MM.1S (cell line): ENCODE measurements at regions not wholly inside any gene's neighbourhood (a gene's known extent, or its start where the extent isn't known, plus 50 kb on each side); places are given as distances from the start of the nearest gene placed in this dataset.
A peak's percentile ranks its signal among the peaks of the same experiment; 100 is the strongest.

Source experiments
- DNase-seq: peaks from one replicate; pipeline ENCODE4 v3.0.0-alpha.2; 2015
- H2AFZ ChIP-seq: fragments of 300-600 bp; sonication (generic); 2 replicates; pipeline ENCODE4 v1.6.0; 2016; ENCODE audit warnings: antibody characterized with exemption, low read length
- H3F3A ChIP-seq: fragments of 300-600 bp; sonication (generic); 2 replicates; pipeline ENCODE4 v1.6.1; 2016; ENCODE audit warnings: mild to moderate bottlenecking, antibody characterized with exemption, low read length, moderate library complexity, mixed read lengths; ENCODE audit not compliant: insufficient read depth
- H3K27ac ChIP-seq: fragments of 300-600 bp; sonication (generic); 2 replicates; pipeline ENCODE4 v1.5.1; 2016; ENCODE audit warnings: mild to moderate bottlenecking, low read length
- H3K27me3 ChIP-seq: fragments of 300-600 bp; sonication (generic); replicated peaks from 2 replicates; pipeline ENCODE4 v1.6.0; 2016; ENCODE audit warnings: low read length; ENCODE audit not compliant: insufficient read depth
- H3K36me3 ChIP-seq: fragments of 300-600 bp; sonication (generic); replicated peaks from 2 replicates; pipeline ENCODE4 v1.6.1; 2016; ENCODE audit warnings: mild to moderate bottlenecking, low read length, mixed read lengths; ENCODE audit not compliant: insufficient read depth
- H3K4me1 ChIP-seq: fragments of 300-600 bp; sonication (generic); 2 replicates; pipeline ENCODE4 v1.6.1; 2016; ENCODE audit warnings: low read length, mixed read lengths
- H3K4me2 ChIP-seq: fragments of 300-600 bp; sonication (generic); 2 replicates; pipeline ENCODE4 v1.6.0; 2016; ENCODE audit warnings: low read depth, low read length
- H3K4me3 ChIP-seq: fragments of 300-600 bp; sonication (generic); 2 replicates; pipeline ENCODE4 v1.5.1; 2016; ENCODE audit warnings: low read length, mixed read lengths
- H3K79me2 ChIP-seq: fragments of 300-600 bp; sonication (generic); 2 replicates; pipeline ENCODE4 v1.6.1; 2016; ENCODE audit warnings: mixed run types, low read length, mixed read lengths
- H3K9ac ChIP-seq: fragments of 300-600 bp; sonication (generic); 2 replicates; pipeline ENCODE4 v1.6.1; 2016; ENCODE audit warnings: low read length, mixed read lengths
- H3K9me2 ChIP-seq: fragments of 300-600 bp; sonication (generic); replicated peaks from 2 replicates; pipeline ENCODE4 v1.6.1; 2016; ENCODE audit warnings: mild to moderate bottlenecking, low read length, mixed read lengths; ENCODE audit not compliant: insufficient read depth
- H3K9me3 ChIP-seq: fragments of 300-600 bp; sonication (generic); replicated peaks from 2 replicates; pipeline ENCODE4 v1.6.1; 2016; ENCODE audit warnings: mild to moderate bottlenecking, low read length, mixed read lengths; ENCODE audit not compliant: insufficient read depth
- H4K20me1 ChIP-seq: fragments of 300-600 bp; sonication (generic); 2 replicates; pipeline ENCODE4 v1.6.1; 2016; ENCODE audit warnings: mild to moderate bottlenecking, low read length, moderate library complexity, mixed read lengths; ENCODE audit not compliant: insufficient read depth
- EZH2 ChIP-seq: fragments of 300-600 bp; sonication (generic); optimal IDR thresholded peaks from 2 replicates; pipeline ENCODE3; 2017; ENCODE audit warnings: low read depth, mild to moderate bottlenecking, antibody characterized with exemption, low read length, mixed read lengths
- EZH2phosphoT487 ChIP-seq: fragments of 300-600 bp; sonication (generic); IDR thresholded peaks from 2 replicates; pipeline ENCODE4 v1.6.1; 2018; ENCODE audit warnings: antibody characterized with exemption, low read length
- TF ChIP-seq, protein P1 (sequence below): fragments of 300-600 bp; sonication (generic); IDR thresholded peaks from 2 replicates; pipeline ENCODE4 v1.5.1; 2016; ENCODE audit warnings: antibody characterized with exemption, low read length, mixed read lengths

DNA sequence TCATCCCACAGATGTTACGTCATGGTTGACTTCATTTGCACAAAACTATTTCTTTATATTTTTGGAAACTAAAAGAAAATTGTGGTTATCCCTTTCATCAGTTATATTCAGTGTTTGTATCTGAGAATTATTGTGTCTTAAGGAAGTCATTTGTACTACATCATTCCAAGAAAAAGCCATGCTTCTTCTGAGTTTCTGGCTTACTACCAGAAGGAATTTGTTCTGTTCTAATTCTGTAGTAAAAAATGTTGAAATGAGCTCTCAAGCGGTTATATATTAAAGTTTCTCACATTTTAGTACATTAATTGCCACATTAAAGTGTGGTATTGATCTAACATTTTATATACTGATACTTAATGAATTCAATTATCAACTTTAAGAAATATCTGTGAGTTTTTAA is 1844.5 kb downstream of the PCDH7 start:
- Histone ChIP-seq H3K4me3 (no peak overlapping the region), H3K79me2 (no peaks in the 10 kb centered on the region), H3K27ac (no peak overlapping the region), H3K27me3 (no peaks in the 10 kb centered on the region), H3K4me1 (peaks cover 13% of the 10 kb centered on the region), H3K9ac (no peak overlapping the region), H4K20me1 (no peaks in the 10 kb centered on the region), H3K36me3 (no peaks in the 10 kb centered on the region), H3K4me2 (no peak overlapping the region), H2AFZ (no peak overlapping the region), H3K9me2 (no peaks in the 10 kb centered on the region), H3K9me3 (no peaks in the 10 kb centered on the region), H3F3A (0 out of 2 replicates have a peak, but pooled peaks cover 8% of the 10 kb centered on the region)
- TF ChIP-seq EZH2 (no peak), EZH2phosphoT487 (no peak)
- TF ChIP-seq, protein P1, sequence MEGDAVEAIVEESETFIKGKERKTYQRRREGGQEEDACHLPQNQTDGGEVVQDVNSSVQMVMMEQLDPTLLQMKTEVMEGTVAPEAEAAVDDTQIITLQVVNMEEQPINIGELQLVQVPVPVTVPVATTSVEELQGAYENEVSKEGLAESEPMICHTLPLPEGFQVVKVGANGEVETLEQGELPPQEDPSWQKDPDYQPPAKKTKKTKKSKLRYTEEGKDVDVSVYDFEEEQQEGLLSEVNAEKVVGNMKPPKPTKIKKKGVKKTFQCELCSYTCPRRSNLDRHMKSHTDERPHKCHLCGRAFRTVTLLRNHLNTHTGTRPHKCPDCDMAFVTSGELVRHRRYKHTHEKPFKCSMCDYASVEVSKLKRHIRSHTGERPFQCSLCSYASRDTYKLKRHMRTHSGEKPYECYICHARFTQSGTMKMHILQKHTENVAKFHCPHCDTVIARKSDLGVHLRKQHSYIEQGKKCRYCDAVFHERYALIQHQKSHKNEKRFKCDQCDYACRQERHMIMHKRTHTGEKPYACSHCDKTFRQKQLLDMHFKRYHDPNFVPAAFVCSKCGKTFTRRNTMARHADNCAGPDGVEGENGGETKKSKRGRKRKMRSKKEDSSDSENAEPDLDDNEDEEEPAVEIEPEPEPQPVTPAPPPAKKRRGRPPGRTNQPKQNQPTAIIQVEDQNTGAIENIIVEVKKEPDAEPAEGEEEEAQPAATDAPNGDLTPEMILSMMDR, result no peak
- no peak for DNase-seq

DNA sequence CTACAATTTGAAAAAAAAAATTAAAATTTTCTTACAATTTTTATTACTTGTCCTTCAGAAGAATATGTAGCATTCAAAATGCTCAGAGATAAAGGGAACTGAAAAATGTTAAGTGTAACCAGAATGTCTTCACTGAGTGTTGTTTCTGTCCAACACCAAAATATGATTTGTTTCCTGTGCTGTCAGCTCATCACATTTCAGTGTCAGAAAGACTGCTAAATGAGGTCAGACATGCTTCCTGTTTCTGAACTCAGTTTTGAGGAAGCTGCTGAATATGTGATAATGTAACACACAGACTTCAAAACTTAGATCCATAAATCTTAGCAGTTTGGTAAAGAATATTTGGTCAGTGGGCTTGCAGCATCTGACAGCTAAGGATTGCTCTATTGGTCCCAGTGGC is 1849.7 kb downstream of the PCDH7 start:
- DNase-seq, result peak; percentile 86
- H3K9ac ChIP-seq, result no peak overlapping the region
- peak overlapping the region; percentile 58; the same call in 1 of the 2 replicates for H3K27ac ChIP-seq
- H3K9me2 ChIP-seq, result no peaks in the 10 kb centered on the region
- peak overlapping the region; percentile 52; the same call in 1 of the 2 replicates for H3K4me2 ChIP-seq
- H3F3A ChIP-seq, result peaks cover 9% of the 10 kb centered on the region; the same call in 1 of the 2 replicates
- no peaks in the 10 kb centered on the region for H3K27me3 ChIP-seq
- H3K4me1 ChIP-seq, result peaks cover 18% of the 10 kb centered on the region
- TF ChIP-seq EZH2 (no peak), EZH2phosphoT487 (no peak)
- TF ChIP-seq, protein P1, result no peak
- no peaks in the 10 kb centered on the region for H3K36me3 ChIP-seq
- no peaks in the 10 kb centered on the region for H3K9me3 ChIP-seq
- H3K79me2 ChIP-seq, result no peaks in the 10 kb centered on the region
- no peak overlapping the region for H3K4me3 ChIP-seq
- H2AFZ ChIP-seq, result peak overlapping the region; percentile 16; the same call in 1 of the 2 replicates
- no peaks in the 10 kb centered on the region for H4K20me1 ChIP-seq

DNA sequence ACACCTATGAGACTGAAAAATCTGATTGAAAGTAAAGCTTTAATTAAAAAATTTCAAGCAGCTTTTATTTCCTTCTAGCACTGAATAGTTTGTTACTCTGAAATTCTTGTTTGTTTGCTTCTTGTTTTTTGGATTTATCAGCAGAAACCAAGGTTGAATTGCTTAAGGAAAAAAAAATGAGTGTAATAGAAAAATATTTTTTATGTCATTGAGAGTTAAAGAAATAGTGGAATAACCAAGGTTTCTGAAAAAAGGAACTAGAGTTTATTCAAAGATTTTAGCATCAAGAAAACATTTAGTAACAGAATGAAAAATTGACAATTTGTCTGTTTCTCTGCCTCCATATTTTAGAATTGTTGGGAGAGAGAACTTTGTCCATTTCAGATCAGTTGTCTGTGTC is 1852.2 kb downstream of the PCDH7 start:
- Histone ChIP-seq H3F3A (peaks cover 5% of the 10 kb centered on the region; the same call in 1 of the 2 replicates), H4K20me1 (no peaks in the 10 kb centered on the region), H3K9me2 (no peaks in the 10 kb centered on the region), H3K27ac (no peak overlapping the region), H2AFZ (no peak overlapping the region), H3K27me3 (no peaks in the 10 kb centered on the region), H3K9ac (no peak overlapping the region), H3K9me3 (no peaks in the 10 kb centered on the region), H3K79me2 (no peaks in the 10 kb centered on the region), H3K4me2 (no peak overlapping the region), H3K36me3 (no peaks in the 10 kb centered on the region), H3K4me3 (no peak overlapping the region), H3K4me1 (peaks cover 13% of the 10 kb centered on the region)
- no peak for DNase-seq
- no peak for TF ChIP-seq EZH2
- TF ChIP-seq EZH2phosphoT487, result no peak
- TF ChIP-seq, protein P1, result no peak
